CD4-positive, alpha-beta T cell (primary cell): ENCODE measurements at regions not wholly inside any gene's neighbourhood (a gene's known extent, or its start where the extent isn't known, plus 50 kb on each side); places are given as distances from the start of the nearest gene placed in this dataset.
"Not testable (repeated sequence)": the region's sequence is repeated elsewhere in the genome, so short reads cannot be mapped to it uniquely, and the experiment has no call there.

ENCODE experiments used
- ATAC-seq: fragments of 200-7000 bp; cut with Tn5 transposase; one replicate; pipeline ENCODE4 v1.10.0; 2022; ENCODE audit warnings: mild to moderate bottlenecking; ENCODE audit not compliant: poor library complexity
- CTCF ChIA-PET: fragments of 350-600 bp; sonication (Branson Sonifier 250); formaldehyde crosslinking; loops from one replicate; lab custom pipeline; 2021; ENCODE audit warnings: antibody characterized with exemption, inconsistent platforms; lab: Charles Lee
- POLR2A ChIA-PET: fragments of 350-600 bp; sonication (Branson Sonifier 250); formaldehyde crosslinking; loops from one replicate; lab custom pipeline; 2021; ENCODE audit warnings: antibody characterized with exemption, inconsistent platforms; lab: Charles Lee
- DNase-seq, 14 experiments: peaks; one replicate each; pipeline ENCODE4 v3.0.0-alpha.2; 2013 to 2020; ENCODE audit warnings: mixed read lengths in 2 of 14
- H3K27ac ChIP-seq, 2 donors: one replicate each; pipeline versions ENCODE4 v1.5.1 to v1.7.0; 2013; ENCODE audit warnings: low read length in 2 of 2, low read depth in 1 of 2, mild to moderate bottlenecking in 1 of 2
- H3K27me3 ChIP-seq, 2 experiments: 1 replicate in 1 of 2; 2 replicates in 1 of 2; pipeline versions ENCODE4 v1.6.1 to v1.7.0; 2013; ENCODE audit warnings: low read length in 2 of 2, control low read depth in 1 of 2, mild to moderate bottlenecking in 1 of 2, moderate library complexity in 1 of 2; ENCODE audit not compliant: insufficient read depth in 2 of 2, control insufficient read depth in 1 of 2
- H3K36me3 ChIP-seq: one replicate; pipeline ENCODE4 v1.6.1; 2013; ENCODE audit warnings: low read length, control low read depth; ENCODE audit not compliant: insufficient read depth
- H3K4me1 ChIP-seq: one replicate; pipeline ENCODE4 v1.6.1; 2013; ENCODE audit warnings: low read length, control low read depth; ENCODE audit not compliant: insufficient read depth
- H3K4me3 ChIP-seq: one replicate; pipeline ENCODE4 v1.5.1; 2013; ENCODE audit warnings: mild to moderate bottlenecking, low read length, moderate library complexity
- H3K9me3 ChIP-seq, 2 experiments: 1 replicate in 1 of 2; 2 replicates in 1 of 2; pipeline versions ENCODE4 v1.6.1 to v1.7.0; 2013; ENCODE audit warnings: low read length in 2 of 2, mild to moderate bottlenecking in 2 of 2, control low read depth in 1 of 2, moderate library complexity in 1 of 2; ENCODE audit not compliant: control insufficient read depth in 1 of 2, insufficient read depth in 1 of 2
- H3K27ac Mint-ChIP-seq: one replicate; pipeline ENCODE4 v1.8.0; 2020; ENCODE audit warnings: mixed read lengths
- H3K27me3 Mint-ChIP-seq: one replicate; pipeline ENCODE4 v1.8.0; 2021; ENCODE audit warnings: mixed read lengths
- H3K36me3 Mint-ChIP-seq: one replicate; pipeline ENCODE4 v1.8.0; 2021; ENCODE audit warnings: low read depth, mixed read lengths
- H3K4me1 Mint-ChIP-seq: one replicate; pipeline ENCODE4 v1.8.0; 2021; ENCODE audit warnings: low read depth, mixed read lengths
- H3K4me3 Mint-ChIP-seq: one replicate; pipeline ENCODE4 v1.8.0; 2020; ENCODE audit warnings: mild to moderate bottlenecking, mixed read lengths
- H3K9me3 Mint-ChIP-seq: one replicate; pipeline ENCODE4 v1.8.0; 2020; ENCODE audit warnings: mixed read lengths
- intact Hi-C, 2 experiments: fragments of 100-400 bp; cut with DNase I in 1 of 2; cut with micrococcal nuclease in 1 of 2; formaldehyde crosslinking; loops; one replicate each; pipeline versions ENCODE4 v1.15.1 to v1.9.0; 2023 to 2025; cut with DNase I, micrococcal nuclease
- TF ChIP-seq, protein P1 (sequence below): fragments of 200-600 bp; IDR thresholded peaks from one replicate; pipeline ENCODE4 v1.8.0; 2022; ENCODE audit warnings: antibody characterized with exemption, mild to moderate bottlenecking

- intact Hi-C loops = no loop called here
- POLR2A ChIA-PET = no interaction called here
- Histone ChIP-seq H3K9me3 (no peaks in the 10 kb centered on the region), H3K4me1 (no peaks in the 10 kb centered on the region), H3K36me3 (no peaks in the 10 kb centered on the region), H3K27ac (no peak overlapping the region), H3K27me3 (no peaks in the 10 kb centered on the region), H3K4me3 (no peak overlapping the region)
- peaks cover 6% of the 10 kb centered on the region for H3K27me3 Mint-ChIP-seq
- DNase-seq = no peak
- no peak overlapping the region for H3K4me3 Mint-ChIP-seq
- no peaks in the 10 kb centered on the region for H3K36me3 Mint-ChIP-seq
- TF ChIP-seq, protein P1, sequence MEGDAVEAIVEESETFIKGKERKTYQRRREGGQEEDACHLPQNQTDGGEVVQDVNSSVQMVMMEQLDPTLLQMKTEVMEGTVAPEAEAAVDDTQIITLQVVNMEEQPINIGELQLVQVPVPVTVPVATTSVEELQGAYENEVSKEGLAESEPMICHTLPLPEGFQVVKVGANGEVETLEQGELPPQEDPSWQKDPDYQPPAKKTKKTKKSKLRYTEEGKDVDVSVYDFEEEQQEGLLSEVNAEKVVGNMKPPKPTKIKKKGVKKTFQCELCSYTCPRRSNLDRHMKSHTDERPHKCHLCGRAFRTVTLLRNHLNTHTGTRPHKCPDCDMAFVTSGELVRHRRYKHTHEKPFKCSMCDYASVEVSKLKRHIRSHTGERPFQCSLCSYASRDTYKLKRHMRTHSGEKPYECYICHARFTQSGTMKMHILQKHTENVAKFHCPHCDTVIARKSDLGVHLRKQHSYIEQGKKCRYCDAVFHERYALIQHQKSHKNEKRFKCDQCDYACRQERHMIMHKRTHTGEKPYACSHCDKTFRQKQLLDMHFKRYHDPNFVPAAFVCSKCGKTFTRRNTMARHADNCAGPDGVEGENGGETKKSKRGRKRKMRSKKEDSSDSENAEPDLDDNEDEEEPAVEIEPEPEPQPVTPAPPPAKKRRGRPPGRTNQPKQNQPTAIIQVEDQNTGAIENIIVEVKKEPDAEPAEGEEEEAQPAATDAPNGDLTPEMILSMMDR = no peak
- no peak overlapping the region for H3K27ac Mint-ChIP-seq
- no peak for ATAC-seq
- CTCF ChIA-PET = no interaction called here
- no peaks in the 10 kb centered on the region for H3K4me1 Mint-ChIP-seq
- H3K9me3 Mint-ChIP-seq = no peaks in the 10 kb centered on the region
Observed at GRCh38 chr14:59133709-59134108, 54.8 kb upstream of the DAAM1 start.

- peaks cover 2% of the 10 kb centered on the region for H3K27me3 Mint-ChIP-seq
- POLR2A ChIA-PET = no interaction called here
Observed at GRCh38 chr14:59134307-59134706, 54.2 kb upstream of the DAAM1 start.

GRCh38 chr14:59137256-59137655 is 51.2 kb upstream of the DAAM1 start:
- Mint-ChIP-seq H3K27ac (no peak overlapping the region), H3K4me3 (no peak overlapping the region), H3K9me3 (no peaks in the 10 kb centered on the region), H3K36me3 (no peaks in the 10 kb centered on the region), H3K27me3 (no peaks in the 10 kb centered on the region), H3K4me1 (no peaks in the 10 kb centered on the region)
- intact Hi-C loops = no loop called here
- Histone ChIP-seq H3K9me3 (no peaks in the 10 kb centered on the region), H3K4me3 (no peak overlapping the region), H3K36me3 (no peaks in the 10 kb centered on the region), H3K27ac (no peak overlapping the region), H3K27me3 (no peaks in the 10 kb centered on the region), H3K4me1 (no peaks in the 10 kb centered on the region)
- TF ChIP-seq, protein P1 = no peak
- POLR2A ChIA-PET = no interaction called here
- ATAC-seq (no peak), DNase-seq (no peak)
- CTCF ChIA-PET = interaction anchor here (0.6 to 0.7 kb wide), 2 partner anchors 15 to 515 kb away, joined by 3 to 4 read pairs; no protein-coding TSS in a partner anchor

More at GRCh38 chr14:59134307-59134706, 54.2 kb upstream of the DAAM1 start:
- no peak overlapping the region for H3K4me3 Mint-ChIP-seq
- H3K4me1 Mint-ChIP-seq = no peaks in the 10 kb centered on the region
- no peaks in the 10 kb centered on the region for H3K4me1 ChIP-seq
- H3K9me3 Mint-ChIP-seq = no peaks in the 10 kb centered on the region
- no peaks in the 10 kb centered on the region for H3K9me3 ChIP-seq
- intact Hi-C loops = no loop called here
- H3K4me3 ChIP-seq = no peak overlapping the region
- no peaks in the 10 kb centered on the region for H3K27me3 ChIP-seq
- CTCF ChIA-PET = no interaction called here
- H3K27ac Mint-ChIP-seq = no peak overlapping the region
- DNase-seq (no peak), ATAC-seq (no peak)
- TF ChIP-seq, protein P1 = no peak
- no peak overlapping the region for H3K27ac ChIP-seq
- no peaks in the 10 kb centered on the region for H3K36me3 Mint-ChIP-seq
- H3K36me3 ChIP-seq = no peaks in the 10 kb centered on the region

GRCh38 chr14:59138576-59138975 is 49.9 kb upstream of the DAAM1 start:
- H3K4me3 Mint-ChIP-seq, ATAC-seq: not testable (repeated sequence)

More at GRCh38 chr14:59138576-59138975, 49.9 kb upstream of the DAAM1 start:
- POLR2A ChIA-PET, H3K36me3 ChIP-seq, CTCF ChIA-PET, intact Hi-C loops, H3K9me3 ChIP-seq, H3K27ac Mint-ChIP-seq, H3K27me3 ChIP-seq, H3K27ac ChIP-seq, DNase-seq, H3K4me1 Mint-ChIP-seq, H3K27me3 Mint-ChIP-seq, H3K9me3 Mint-ChIP-seq, H3K4me3 ChIP-seq, H3K4me1 ChIP-seq, H3K36me3 Mint-ChIP-seq: not testable (repeated sequence)
